GM19023 (cell line): ENCODE measurements at regions not wholly inside any gene's neighbourhood (a gene's known extent, or its start where the extent isn't known, plus 50 kb on each side); places are given as distances from the start of the nearest gene placed in this dataset.
"Not testable (repeated sequence)": the region's sequence is repeated elsewhere in the genome, so short reads cannot be mapped to it uniquely, and the experiment has no call there.

Experiments
- ATAC-seq: cut with Tn5 transposase; IDR thresholded peaks from one replicate; pipeline ENCODE4 v1.9.1; 2021; ENCODE audit warnings: mild to moderate bottlenecking, moderate library complexity; ENCODE audit not compliant: unreplicated experiment

DNA sequence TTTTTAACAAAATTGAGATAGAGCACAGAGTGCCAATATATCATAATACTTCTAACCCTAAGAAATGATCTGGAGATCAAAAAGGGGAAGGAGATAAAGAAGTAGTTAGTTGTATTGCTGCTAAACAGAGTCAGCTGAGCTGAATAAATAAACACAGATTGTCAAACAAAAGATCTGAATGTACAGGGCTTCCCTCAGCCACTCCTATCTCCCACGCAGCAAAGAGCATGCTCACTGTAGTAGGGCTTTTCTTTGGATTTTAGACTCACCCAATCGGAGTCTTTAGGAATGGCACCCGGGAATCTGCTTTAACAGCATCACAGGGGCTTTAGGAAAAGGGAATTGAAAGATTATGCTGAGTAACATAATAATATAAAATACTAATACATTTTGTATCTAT lies 222.2 kb upstream of the STXBP5 start:
- no peak for ATAC-seq

DNA sequence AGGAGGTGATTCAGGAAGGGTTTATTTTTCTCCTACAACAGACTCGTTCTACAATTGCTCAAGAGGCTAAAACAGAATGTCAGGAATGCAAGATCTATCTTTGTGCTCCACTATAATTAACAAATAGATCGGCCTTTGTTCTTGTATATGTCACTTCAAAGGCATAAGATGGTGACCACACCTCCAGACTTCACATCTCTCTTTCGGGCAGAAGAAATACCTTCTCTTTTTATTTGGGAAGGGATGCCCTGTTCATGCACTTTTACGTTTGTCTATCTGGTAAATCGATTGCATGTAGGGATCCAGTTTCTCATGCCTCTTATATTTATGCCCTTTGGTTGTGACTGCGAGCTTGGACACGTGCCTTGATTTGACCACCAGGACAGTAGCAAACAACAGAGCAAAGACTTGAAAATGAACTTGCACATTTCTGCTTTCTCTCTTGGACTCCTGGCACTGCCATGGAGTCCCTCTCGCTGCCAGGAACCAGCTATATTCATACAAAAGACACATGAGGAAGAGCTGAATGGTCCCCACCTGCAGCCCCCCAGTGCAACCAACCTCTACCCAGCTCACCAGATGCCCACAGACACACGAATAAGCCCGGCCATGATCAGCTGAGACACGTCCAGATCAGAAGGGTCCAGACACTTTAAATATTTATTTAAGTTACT lies 219.8 kb upstream of the STXBP5 start:
- ATAC-seq: no peak

DNA sequence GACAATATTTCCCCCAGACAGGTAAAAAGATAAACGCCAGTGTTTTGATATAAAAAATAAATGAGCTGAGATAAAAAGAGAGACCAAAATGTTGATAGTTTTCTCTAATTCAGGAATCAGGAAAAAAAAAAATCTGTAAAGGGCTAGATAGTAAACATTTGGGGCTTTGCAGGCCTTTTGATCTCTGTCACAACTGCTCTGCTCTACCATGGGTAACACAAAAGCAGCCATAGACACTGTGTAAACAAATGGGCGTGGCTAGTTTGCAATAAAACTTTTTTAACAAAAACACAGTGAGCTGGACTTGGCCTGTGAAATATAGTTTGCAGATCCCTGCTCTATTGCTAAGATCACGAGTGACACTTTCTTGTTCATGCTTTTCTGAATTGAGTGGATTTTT lies 219.1 kb upstream of the STXBP5 start:
- no peak for ATAC-seq

- no peak for ATAC-seq
Observed at GRCh38 chr6:146985966-146986365, 218.3 kb upstream of the STXBP5 start.

GRCh38 chr6:146987938-146988337 lies 216.3 kb upstream of the STXBP5 start:
- not testable (repeated sequence) for ATAC-seq

- ATAC-seq: no peak
Observed at GRCh38 chr6:146989860-146990259, 214.4 kb upstream of the STXBP5 start.

DNA sequence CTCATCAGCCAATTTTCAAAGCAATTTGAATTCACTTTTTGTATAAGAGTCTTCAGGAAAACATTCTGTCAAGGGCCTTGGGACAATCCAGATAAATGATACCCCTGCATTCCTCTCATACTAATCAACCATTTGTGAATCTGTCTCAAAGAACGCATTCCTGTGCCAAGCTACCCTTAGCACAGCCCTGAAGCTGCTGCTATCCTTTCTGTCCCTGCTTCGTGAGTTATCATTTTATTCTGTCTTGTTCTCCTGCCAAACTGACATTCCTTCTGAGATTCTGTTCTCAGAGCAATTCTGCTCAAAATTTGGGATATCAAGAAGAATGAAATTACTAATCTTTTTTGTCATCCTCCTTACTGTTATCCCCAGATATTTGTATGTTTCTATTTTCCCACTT lies 213.9 kb upstream of the STXBP5 start:
- ATAC-seq: no peak

DNA sequence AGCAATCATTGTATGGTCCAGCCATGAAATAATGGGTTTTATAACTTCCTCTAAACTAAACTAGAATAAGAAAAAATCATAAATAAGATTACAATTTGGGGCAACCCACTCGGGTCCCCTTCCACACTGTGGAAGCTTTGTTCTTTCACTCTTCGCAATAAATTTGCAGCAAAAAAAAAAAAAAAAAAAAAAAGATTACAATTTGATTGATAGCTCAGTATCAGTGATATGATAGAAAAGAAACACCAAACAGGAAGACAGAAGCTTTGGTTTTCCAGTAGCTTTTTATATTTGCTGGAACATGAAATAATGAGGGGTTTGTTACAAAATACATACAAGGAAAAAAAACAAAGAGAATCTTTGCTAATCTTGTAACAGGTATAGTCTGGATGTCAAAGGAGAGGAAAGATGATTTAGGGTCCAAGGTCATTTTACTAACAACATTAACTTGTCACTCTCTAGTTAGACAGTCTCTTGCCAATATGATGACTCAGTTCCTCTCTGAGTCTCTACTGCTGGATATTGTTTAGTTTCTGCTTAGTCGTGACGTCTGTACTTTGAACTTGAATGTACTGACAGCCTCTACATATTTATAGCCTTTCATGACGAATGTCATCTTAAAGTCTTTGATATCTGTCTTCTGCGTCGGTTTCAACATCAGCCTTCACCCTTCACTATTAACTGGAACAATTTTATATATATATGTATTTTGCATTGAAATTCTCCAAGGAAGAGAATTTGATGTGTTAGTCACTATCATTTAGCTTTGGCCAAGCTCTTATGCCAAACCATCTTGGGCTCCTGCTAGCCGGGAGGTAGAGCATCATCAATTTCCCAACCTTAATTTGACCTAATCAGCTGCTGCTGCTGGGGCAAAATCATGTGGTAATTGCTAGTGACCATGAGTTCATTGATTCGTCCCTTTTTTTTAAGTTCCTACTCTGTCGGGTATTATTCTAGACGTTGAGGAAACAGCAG lies 213.1 kb upstream of the STXBP5 start:
- no peak for ATAC-seq

- ATAC-seq: no peak
Observed at GRCh38 chr6:146997062-146997461, 207.2 kb upstream of the STXBP5 start.

- ATAC-seq: no peak
Observed at GRCh38 chr6:146999766-147000165, 204.5 kb upstream of the STXBP5 start.

DNA sequence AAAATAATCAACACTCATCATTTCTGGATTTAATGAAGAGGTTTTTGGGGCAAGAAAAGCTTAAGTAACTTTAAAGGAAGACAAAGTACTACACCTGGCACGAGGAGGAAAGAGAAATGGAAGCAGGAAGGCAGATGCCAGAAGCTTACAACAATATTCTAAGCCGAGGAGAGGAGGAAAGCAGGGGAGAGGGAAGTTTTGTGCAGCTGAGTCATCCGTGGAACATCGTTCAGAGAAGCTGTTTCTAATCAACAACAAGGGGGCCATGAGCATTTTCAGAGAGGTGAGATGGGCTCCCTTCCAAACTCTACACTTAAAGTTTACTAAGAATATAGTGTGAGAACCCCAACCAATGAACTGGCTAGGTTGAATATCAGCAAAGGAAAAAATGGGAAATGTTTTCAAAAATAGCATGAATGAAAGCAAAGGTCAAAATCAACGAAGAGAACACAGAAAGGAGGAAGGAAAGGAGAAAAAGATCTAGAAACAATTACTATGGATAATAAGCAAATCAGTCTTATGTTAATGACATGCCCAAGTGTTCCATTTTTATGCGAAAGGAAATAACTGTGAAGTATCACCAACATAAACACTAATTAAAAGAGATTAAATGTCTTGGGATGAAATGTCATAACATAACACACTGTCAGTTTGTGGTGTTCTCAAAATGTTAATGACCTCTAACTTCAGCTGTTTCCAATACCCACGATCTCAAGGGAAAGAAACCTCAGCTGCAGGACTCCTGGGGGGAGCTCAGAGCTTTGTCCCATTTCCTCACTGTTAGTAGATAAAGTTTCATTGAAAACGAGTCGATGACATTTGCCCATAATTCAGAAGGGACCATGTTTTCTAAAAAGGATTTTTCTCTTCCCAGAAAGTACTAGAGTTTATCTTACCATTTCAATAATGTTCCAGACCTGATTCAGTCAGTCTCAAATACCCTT lies 203.4 kb upstream of the STXBP5 start:
- no peak for ATAC-seq

DNA sequence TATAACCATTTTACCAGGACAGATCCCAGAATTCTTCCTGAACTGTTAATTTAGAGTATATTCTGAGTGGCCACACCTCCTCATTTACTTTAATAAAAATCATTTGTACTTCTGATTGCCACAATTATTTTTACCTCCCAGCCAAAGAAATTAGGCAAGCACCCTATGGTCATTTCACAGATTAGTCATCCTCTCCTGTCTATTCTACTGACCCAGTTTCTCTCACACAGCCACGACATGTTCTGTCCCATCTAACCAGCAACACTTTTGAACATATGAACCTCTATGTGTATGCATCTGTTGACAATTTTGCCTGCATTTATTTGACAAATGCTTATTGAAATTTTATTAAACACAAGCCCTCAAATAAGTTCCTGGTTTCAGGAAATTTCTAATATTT lies 202.6 kb upstream of the STXBP5 start:
- ATAC-seq: no peak

DNA sequence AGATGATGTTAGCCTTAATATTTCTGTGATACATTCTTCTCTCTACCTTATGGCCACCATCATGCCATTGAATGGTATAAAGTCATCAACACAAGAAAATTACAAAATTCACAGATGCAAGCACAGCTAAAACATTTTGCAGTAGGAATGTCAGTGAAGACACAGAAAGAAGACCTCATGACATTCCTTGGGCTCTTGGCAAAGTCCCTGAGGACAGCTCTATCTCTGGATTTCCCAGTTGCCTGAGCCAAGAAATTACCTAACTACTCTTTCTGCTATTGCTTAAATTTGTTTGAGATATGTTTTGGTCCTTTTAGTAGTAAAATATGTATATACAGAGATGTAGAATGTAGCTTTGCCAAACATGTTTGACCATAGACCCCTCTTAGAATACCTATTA lies 201.0 kb upstream of the STXBP5 start:
- ATAC-seq: no peak

GRCh38 chr6:147005499-147005898 lies 198.7 kb upstream of the STXBP5 start:
- no peak for ATAC-seq

DNA sequence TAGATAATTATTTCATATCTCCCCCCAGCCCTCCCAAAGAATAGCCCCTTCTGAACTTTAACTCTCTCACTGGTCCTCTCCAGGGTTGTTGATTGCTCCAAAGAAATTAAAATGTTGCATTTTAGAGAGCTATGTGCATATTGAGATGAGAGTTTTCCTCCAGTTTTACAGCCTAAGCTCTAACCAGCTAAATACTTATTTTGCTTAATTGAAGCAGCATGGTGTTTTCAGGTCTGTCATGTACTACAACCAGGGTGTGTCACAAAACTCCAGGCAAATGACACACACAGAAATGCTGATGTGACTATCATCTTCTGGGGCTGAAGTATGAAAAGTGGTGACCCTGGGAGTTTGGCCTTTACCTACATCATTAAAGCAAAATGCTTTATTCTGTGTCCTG lies 196.8 kb upstream of the STXBP5 start:
- ATAC-seq: no peak

GRCh38 chr6:147009358-147009757 lies 194.9 kb upstream of the STXBP5 start:
- no peak for ATAC-seq

- no peak for ATAC-seq
Observed at GRCh38 chr6:147015674-147016073, 188.5 kb upstream of the STXBP5 start.

DNA sequence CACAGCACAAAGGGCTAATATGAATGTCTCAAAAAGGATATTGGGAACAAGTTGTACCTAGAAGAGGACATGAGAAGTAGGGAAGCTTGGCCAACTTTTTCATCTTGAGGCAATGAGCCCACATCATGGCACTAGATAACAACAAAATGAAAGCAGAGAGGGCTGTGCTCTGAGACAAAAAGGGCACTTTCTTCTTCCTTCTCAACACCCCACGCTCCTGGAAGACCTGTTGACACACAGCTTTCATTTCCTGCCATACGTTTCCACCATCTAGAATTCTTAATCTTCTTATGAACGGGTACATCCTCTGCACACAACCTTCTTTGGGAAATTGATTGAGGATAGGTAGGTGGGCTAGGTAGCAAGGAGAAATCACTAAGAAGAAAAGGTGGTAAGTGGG lies 187.8 kb upstream of the STXBP5 start:
- ATAC-seq: no peak

DNA sequence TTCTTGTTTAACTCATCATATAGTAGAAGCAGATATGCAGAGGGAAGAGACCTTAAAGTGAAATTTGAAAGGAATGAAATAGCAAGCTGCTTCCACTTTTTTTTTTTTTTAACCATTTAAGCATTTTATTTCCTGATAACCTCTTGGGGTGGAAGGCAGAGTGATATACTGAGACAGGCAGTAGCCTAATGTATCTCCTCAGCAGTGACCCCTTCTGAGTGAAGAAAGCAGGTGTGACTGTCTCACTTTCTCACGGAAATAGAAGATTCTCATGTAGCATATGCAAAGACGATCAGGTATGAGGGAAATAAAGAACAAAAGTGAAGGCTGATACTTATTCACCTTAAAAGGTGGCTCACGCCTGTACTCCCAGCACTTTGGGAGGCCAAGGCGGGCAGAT lies 187.1 kb upstream of the STXBP5 start:
- no peak for ATAC-seq

DNA sequence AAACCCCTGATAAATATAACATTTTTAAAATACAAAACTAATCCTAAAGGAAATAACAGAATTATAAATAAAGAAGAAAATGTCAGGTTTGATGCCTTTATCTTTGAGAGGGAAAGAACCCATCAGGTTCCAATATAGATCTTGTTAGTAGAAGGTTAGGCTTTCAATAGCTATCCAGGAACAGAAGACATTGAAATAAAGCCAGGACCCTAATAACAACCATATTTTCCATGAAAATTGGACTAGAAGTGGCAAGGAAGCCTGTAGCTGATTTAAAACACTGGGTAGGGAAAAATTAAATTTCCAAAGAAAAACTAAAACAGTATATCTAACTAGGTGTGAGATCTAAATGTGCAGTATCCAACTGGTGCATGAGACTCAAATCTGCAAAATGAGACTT lies 185.2 kb upstream of the STXBP5 start:
- no peak for ATAC-seq

DNA sequence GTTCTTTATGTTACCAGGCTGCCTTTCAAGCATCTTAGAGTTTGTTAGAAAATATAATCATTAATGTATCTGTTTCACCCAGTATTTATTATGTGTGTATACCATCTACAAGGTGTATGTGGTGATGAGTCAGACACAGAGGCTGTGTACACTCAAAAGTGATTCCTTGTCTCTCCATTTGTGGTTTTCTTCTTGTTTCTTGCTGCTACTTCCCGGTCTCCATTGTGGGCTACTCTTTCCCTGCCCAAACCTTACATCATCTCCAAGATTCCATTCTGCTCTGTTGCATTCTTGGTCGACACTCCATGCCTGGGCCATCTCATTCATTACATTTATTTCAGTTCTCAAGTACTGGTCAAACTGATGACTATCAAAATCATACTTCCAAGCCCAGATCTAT lies 182.2 kb upstream of the STXBP5 start:
- ATAC-seq: no peak
